B cell (primary cell): ENCODE measurements at regions not wholly inside any gene's neighbourhood (a gene's known extent, or its start where the extent isn't known, plus 50 kb on each side); places are given as distances from the start of the nearest gene placed in this dataset.

Experiments
- ATAC-seq: fragments of 200-7000 bp; cut with Tn5 transposase; one replicate; pipeline ENCODE4 v1.10.0; 2021; ENCODE audit warnings: low read depth, mild to moderate bottlenecking, moderate number of reproducible peaks, moderate library complexity
- CTCF ChIA-PET: fragments of 350-600 bp; sonication (Branson Sonifier 250); formaldehyde crosslinking; loops from one replicate; lab custom pipeline; 2021; ENCODE audit warnings: antibody characterized with exemption, inconsistent platforms; lab: Charles Lee
- POLR2A ChIA-PET: fragments of 350-600 bp; sonication (Branson Sonifier 250); formaldehyde crosslinking; loops from one replicate; lab custom pipeline; 2021; ENCODE audit warnings: antibody characterized with exemption; lab: Charles Lee
- DNase-seq: peaks from one replicate; pipeline ENCODE4 v3.0.0; 2013
- H2AFZ ChIP-seq: 2 replicates; pipeline ENCODE4 v1.6.1; 2012; ENCODE audit warnings: mild to moderate bottlenecking, low read depth, low read length; ENCODE audit not compliant: insufficient read depth, poor library complexity, severe bottlenecking
- H3K27ac ChIP-seq, 2 donors: 1 replicate in 1 of 2; 2 replicates in 1 of 2; pipeline ENCODE4 v1.5.1; 2012 to 2013; ENCODE audit warnings: low read length in 2 of 2, mild to moderate bottlenecking in 2 of 2, moderate library complexity in 1 of 2
- H3K27me3 ChIP-seq, 4 experiments: fragments of 200-600 bp in 1 of 4; sonication (generic) in 1 of 4; replicated peaks in 1 of 4; 1 replicate in 2 of 4; 2 replicates in 2 of 4; pipeline versions ENCODE4 v1.6.1 to v1.7.0; 2013 to 2016; ENCODE audit warnings: low read length in 3 of 4, mild to moderate bottlenecking in 2 of 4, mixed read lengths in 1 of 4, moderate library complexity in 1 of 4; ENCODE audit not compliant: insufficient read depth in 4 of 4, control insufficient read depth in 3 of 4; ENCODE audit errors: control extremely low read depth in 1 of 4
- H3K36me3 ChIP-seq, 2 experiments: replicated peaks in 1 of 2; 1 replicate in 1 of 2; 2 replicates in 1 of 2; pipeline versions ENCODE4 v1.6.1 to v1.7.1; 2013; ENCODE audit warnings: low read length in 1 of 2; ENCODE audit not compliant: insufficient read depth in 2 of 2, control insufficient read depth in 1 of 2; ENCODE audit errors: control extremely low read depth in 1 of 2, extremely low read depth in 1 of 2
- H3K4me1 ChIP-seq, 2 donors: fragments of 200-600 bp in 1 of 2; sonication (generic) in 1 of 2; 1 replicate in 1 of 2; 2 replicates in 1 of 2; pipeline versions ENCODE4 v1.5.1 to v1.6.1; 2013 to 2017; ENCODE audit warnings: low read length in 2 of 2; ENCODE audit not compliant: control insufficient read depth in 2 of 2, insufficient read depth in 2 of 2
- H3K4me2 ChIP-seq: replicated peaks from 2 replicates; pipeline ENCODE3; 2012; ENCODE audit warnings: mild to moderate bottlenecking, low read depth, low read length; ENCODE audit not compliant: poor library complexity, severe bottlenecking
- H3K4me3 ChIP-seq, 5 experiments: fragments of 200-600 bp in 1 of 5; sonication (generic) in 1 of 5; 1 replicate in 3 of 5; 2 replicates in 2 of 5; pipeline versions ENCODE4 v1.5.1 to v1.7.0; 2011 to 2016; ENCODE audit warnings: low read length in 4 of 5, mild to moderate bottlenecking in 4 of 5, low read depth in 2 of 5, control low read depth in 1 of 5, moderate library complexity in 1 of 5; ENCODE audit not compliant: insufficient read depth in 1 of 5; ENCODE audit errors: control extremely low read depth in 1 of 5, extremely low read depth in 1 of 5
- H3K79me2 ChIP-seq: fragments of 200-600 bp; sonication (generic); one replicate; pipeline ENCODE4 v1.6.0; 2016; ENCODE audit warnings: low read length; ENCODE audit not compliant: control insufficient read depth, insufficient read depth
- H3K9ac ChIP-seq: fragments of 200-600 bp; sonication (generic); 2 replicates; pipeline ENCODE4 v1.6.1; 2017; ENCODE audit warnings: mild to moderate bottlenecking, low read length, moderate library complexity
- H3K9me3 ChIP-seq, 3 donors: one replicate each; pipeline versions ENCODE4 v1.6.1 to v1.7.1; 2013; ENCODE audit warnings: low read length in 2 of 3; ENCODE audit not compliant: control insufficient read depth in 2 of 3, insufficient read depth in 1 of 3; ENCODE audit errors: control extremely low read depth in 1 of 3
- H4K20me1 ChIP-seq: 2 replicates; pipeline ENCODE4 v1.6.0; 2012; ENCODE audit warnings: mild to moderate bottlenecking, low read length; ENCODE audit not compliant: insufficient read depth, control insufficient read depth, poor library complexity, severe bottlenecking
- H3K27ac Mint-ChIP-seq: one replicate; pipeline ENCODE4 v1.8.0; 2021; ENCODE audit warnings: mixed read lengths
- H3K27me3 Mint-ChIP-seq: one replicate; pipeline ENCODE4 v1.8.0; 2021; ENCODE audit warnings: mixed read lengths
- H3K4me1 Mint-ChIP-seq: one replicate; pipeline ENCODE4 v1.8.0; 2021; ENCODE audit warnings: mixed read lengths
- H3K4me3 Mint-ChIP-seq: one replicate; pipeline ENCODE4 v1.8.0; 2021; ENCODE audit warnings: mixed read lengths
- H3K9me3 Mint-ChIP-seq: one replicate; pipeline ENCODE4 v1.8.0; 2022; ENCODE audit warnings: mixed read lengths; ENCODE audit not compliant: insufficient read depth
- EZH2 ChIP-seq: IDR thresholded peaks from 2 replicates; pipeline ENCODE4 v1.6.1; 2012; ENCODE audit warnings: borderline replicate concordance, low read depth, mild to moderate bottlenecking, moderate library complexity, low read length; ENCODE audit not compliant: insufficient read depth, poor library complexity, severe bottlenecking
- WGBS: methylation state at CpG from one replicate; pipeline ENCODE4 v1.1.5; 2013; ENCODE audit warnings: missing lambda C conversion rate; ENCODE audit not compliant: insufficient coverage; 5-methylcytosine and 5-hydroxymethylcytosine counted together
- intact Hi-C: fragments of 100-400 bp; cut with micrococcal nuclease; formaldehyde crosslinking; loops from one replicate; pipeline ENCODE4 v1.10.0; 2022
- TF ChIP-seq, protein P1 (sequence below): fragments of 200-600 bp; IDR thresholded peaks from one replicate; pipeline ENCODE4 v1.8.0; 2022; ENCODE audit warnings: antibody characterized with exemption, mild to moderate bottlenecking

DNA sequence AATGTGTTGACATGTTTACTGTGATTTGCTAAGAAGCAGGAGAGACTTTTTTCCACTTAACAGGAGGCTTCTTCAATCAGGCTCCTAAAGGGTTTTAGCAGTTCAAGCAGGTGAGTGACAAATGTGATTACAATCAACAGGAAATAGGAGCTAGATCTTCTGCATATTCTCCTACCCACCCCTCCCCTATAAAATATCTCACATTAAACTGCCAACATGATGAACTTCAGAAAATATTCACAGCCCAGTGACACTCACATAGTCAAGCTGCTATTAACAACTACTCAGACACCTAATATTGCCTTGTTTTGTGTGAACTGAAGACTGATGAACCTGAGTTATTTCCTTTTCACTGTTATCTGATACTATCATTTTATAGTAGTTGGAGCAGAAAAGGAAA, 55.9 kb upstream of the ANTXR2 start:
- Mint-ChIP-seq H3K4me1 (peaks cover 21% of the 10 kb centered on the region), H3K27ac (no peak overlapping the region), H3K27me3 (peaks cover 7% of the 10 kb centered on the region), H3K9me3 (no peaks in the 10 kb centered on the region), H3K4me3 (no peak overlapping the region)
- no peak overlapping the region for H2AFZ ChIP-seq
- TF ChIP-seq, protein P1, sequence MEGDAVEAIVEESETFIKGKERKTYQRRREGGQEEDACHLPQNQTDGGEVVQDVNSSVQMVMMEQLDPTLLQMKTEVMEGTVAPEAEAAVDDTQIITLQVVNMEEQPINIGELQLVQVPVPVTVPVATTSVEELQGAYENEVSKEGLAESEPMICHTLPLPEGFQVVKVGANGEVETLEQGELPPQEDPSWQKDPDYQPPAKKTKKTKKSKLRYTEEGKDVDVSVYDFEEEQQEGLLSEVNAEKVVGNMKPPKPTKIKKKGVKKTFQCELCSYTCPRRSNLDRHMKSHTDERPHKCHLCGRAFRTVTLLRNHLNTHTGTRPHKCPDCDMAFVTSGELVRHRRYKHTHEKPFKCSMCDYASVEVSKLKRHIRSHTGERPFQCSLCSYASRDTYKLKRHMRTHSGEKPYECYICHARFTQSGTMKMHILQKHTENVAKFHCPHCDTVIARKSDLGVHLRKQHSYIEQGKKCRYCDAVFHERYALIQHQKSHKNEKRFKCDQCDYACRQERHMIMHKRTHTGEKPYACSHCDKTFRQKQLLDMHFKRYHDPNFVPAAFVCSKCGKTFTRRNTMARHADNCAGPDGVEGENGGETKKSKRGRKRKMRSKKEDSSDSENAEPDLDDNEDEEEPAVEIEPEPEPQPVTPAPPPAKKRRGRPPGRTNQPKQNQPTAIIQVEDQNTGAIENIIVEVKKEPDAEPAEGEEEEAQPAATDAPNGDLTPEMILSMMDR, result no peak
- no peaks in the 10 kb centered on the region for H4K20me1 ChIP-seq
- no peak overlapping the region for H3K9ac ChIP-seq
- ChIA-PET POLR2A (no interaction called here), CTCF (interaction anchor here (1.2 to 5.4 kb wide), 7 partner anchors 8 to 83 kb away, joined by 3 to 199 read pairs (median 5); no protein-coding TSS in a partner anchor)
- peaks cover 9 to 13% of the 10 kb centered on the region in 2 donors for H3K4me1 ChIP-seq
- no peak overlapping the region for H3K27ac ChIP-seq
- H3K79me2 ChIP-seq, result no peaks in the 10 kb centered on the region
- no peaks in the 10 kb centered on the region for H3K9me3 ChIP-seq
- ATAC-seq (no peak), DNase-seq (no peak)
- no peak overlapping the region for H3K4me3 ChIP-seq
- H3K4me2 ChIP-seq, result no peak overlapping the region
- intact Hi-C loops, result no loop called here
- H3K36me3 ChIP-seq, result no peaks in the 10 kb centered on the region
- H3K27me3 ChIP-seq, result no peaks in the 10 kb centered on the region

DNA sequence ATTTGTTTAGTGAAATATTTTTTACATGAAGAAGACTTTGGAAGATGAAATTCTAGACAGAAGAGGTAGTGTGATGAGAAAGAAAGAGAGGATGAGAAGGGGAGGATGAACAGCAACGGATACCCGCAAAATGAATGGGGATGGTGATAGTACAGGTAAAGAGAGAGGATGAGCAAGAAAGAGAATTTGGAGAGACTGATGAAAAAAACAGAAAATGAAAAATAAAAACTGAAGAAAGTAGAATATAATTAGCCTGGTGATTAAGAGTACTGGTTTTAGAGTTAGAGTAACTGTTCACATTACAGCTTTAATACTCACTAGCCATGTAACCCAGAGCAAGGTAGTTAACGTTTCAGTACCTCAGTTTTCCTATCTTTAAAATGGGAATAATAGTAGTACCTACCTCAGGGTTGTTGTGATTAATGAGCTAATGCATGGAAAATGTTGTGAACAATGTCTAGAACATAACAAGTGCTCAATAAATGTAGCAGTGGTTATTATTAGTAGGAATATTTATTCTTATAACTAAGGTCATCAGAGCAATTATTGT, 54.9 kb upstream of the ANTXR2 start:
- H3K27me3 Mint-ChIP-seq, result peaks cover 7% of the 10 kb centered on the region
- ATAC-seq, result no peak
- H3K9me3 Mint-ChIP-seq, result no peaks in the 10 kb centered on the region
- Histone ChIP-seq H3K27me3 (no peaks in the 10 kb centered on the region), H3K4me3 (no peak overlapping the region), H3K4me2 (no peak overlapping the region), H3K9ac (no peak overlapping the region), H3K36me3 (no peaks in the 10 kb centered on the region), H3K27ac (no peak overlapping the region), H3K9me3 (no peaks in the 10 kb centered on the region), H2AFZ (no peak overlapping the region), H3K4me1 (peaks cover 9 to 13% of the 10 kb centered on the region in 2 donors), H3K79me2 (no peaks in the 10 kb centered on the region), H4K20me1 (no peaks in the 10 kb centered on the region)
- DNase-seq, result no peak
- ChIA-PET CTCF (interaction anchor here (1.1 to 5.4 kb wide), 9 partner anchors 9 to 92 kb away, joined by 3 to 199 read pairs (median 5); no protein-coding TSS in a partner anchor), POLR2A (no interaction called here)
- TF ChIP-seq EZH2, result no peak
- TF ChIP-seq, protein P1, result no peak
- H3K4me3 Mint-ChIP-seq, result no peak overlapping the region
- intact Hi-C loops, result no loop called here
- no peak overlapping the region for H3K27ac Mint-ChIP-seq
- H3K4me1 Mint-ChIP-seq, result peaks cover 21% of the 10 kb centered on the region
- 100% methylated on average over 2 of the region's 3 CpGs for WGBS
